Endothelial cell of umbilical vein (primary cell): ENCODE measurements at regions not wholly inside any gene's neighbourhood (a gene's known extent, or its start where the extent isn't known, plus 50 kb on each side); places are given as distances from the start of the nearest gene placed in this dataset.

Experiments used
- CTCF ChIP-seq, 2 donors: IDR thresholded peaks; 1 replicate in 1 of 2; 2 replicates in 1 of 2; pipeline ENCODE4 v1.5.1; 2011; ENCODE audit warnings: low read length in 2 of 2, mild to moderate bottlenecking in 2 of 2, moderate library complexity in 2 of 2, control low read depth in 1 of 2, inconsistent platforms in 1 of 2, low read depth in 1 of 2; ENCODE audit not compliant: insufficient read depth in 1 of 2; ENCODE audit errors: extremely low read depth in 1 of 2
- MYC ChIP-seq: IDR thresholded peaks from one replicate; pipeline ENCODE4 v1.6.1; 2011; ENCODE audit warnings: mild to moderate bottlenecking, low read depth, low read length

GRCh38 chr5:58066076-58066475, 393.8 kb downstream of the PLK2 start:
- TF ChIP-seq CTCF (IDR thresholded peaks at IDR 0.05; ENCODE audit: extremely low read depth in 1 of 2, insufficient read depth in 1 of 2, low read depth in 1 of 2, low read length in 2 of 2) (no peak), MYC (no peak)
